ENCODE measurements at regions not wholly inside any gene's neighbourhood (a gene's known extent, or its start where the extent isn't known, plus 50 kb on each side); places are given as distances from the start of the nearest gene placed in this dataset.

- TF ChIP-seq POLR2A (IDR thresholded peaks at IDR 0.05) (no peak), CTCF (IDR thresholded peaks at IDR 0.05) (no peak)
Observed at GRCh38 chr10:18988338-18988737, 60.3 kb upstream of the MALRD1 start.
